ENCODE measurements at regions not wholly inside any gene's neighbourhood (a gene's known extent, or its start where the extent isn't known, plus 50 kb on each side); places are given as distances from the start of the nearest gene placed in this dataset.

DNA sequence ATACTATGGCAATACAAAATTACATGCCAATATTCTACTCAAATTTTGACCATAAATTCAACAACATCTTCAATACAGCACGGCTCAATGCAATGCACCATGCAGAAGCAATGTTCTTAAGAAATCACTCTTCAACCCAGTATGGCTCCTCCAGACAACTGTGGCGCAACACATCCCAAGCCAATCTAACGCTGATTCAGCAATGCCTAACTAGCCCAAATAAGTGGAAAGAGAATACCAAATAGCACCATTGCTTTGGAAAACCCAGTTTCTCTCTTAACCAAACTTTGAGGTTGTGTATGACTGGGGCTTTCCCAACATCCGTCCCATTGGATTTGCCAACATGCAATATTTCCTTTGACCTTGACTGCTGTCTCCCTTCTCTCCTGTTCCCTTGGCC lies 211.1 kb upstream of the TBX3 start:
- TF ChIP-seq POLR2A (IDR thresholded peaks at IDR 0.05) (no peak), POLR2AphosphoS5 (IDR thresholded peaks at IDR 0.05) (no peak), EP300 (IDR thresholded peaks at IDR 0.05) (no peak)
- TF ChIP-seq, protein P1, sequence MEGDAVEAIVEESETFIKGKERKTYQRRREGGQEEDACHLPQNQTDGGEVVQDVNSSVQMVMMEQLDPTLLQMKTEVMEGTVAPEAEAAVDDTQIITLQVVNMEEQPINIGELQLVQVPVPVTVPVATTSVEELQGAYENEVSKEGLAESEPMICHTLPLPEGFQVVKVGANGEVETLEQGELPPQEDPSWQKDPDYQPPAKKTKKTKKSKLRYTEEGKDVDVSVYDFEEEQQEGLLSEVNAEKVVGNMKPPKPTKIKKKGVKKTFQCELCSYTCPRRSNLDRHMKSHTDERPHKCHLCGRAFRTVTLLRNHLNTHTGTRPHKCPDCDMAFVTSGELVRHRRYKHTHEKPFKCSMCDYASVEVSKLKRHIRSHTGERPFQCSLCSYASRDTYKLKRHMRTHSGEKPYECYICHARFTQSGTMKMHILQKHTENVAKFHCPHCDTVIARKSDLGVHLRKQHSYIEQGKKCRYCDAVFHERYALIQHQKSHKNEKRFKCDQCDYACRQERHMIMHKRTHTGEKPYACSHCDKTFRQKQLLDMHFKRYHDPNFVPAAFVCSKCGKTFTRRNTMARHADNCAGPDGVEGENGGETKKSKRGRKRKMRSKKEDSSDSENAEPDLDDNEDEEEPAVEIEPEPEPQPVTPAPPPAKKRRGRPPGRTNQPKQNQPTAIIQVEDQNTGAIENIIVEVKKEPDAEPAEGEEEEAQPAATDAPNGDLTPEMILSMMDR (IDR thresholded peaks at IDR 0.05): no peak
- H3K4me1 ChIP-seq: no peaks in the 10 kb centered on the region
- 95 to 99% methylated on average over 4 of the region's 4 CpGs for WGBS, 2 donors
- no peaks in the 10 kb centered on the region for H3K36me3 ChIP-seq
- H3K27ac ChIP-seq: no peak overlapping the region
- ATAC-seq (ENCODE audit: low FRiP score in 2 of 2) (no peak), DNase-seq (no peak)
- H3K9me3 ChIP-seq: no peaks in the 10 kb centered on the region
- H3K27me3 ChIP-seq: no peaks in the 10 kb centered on the region
- no peak overlapping the region for H3K4me3 ChIP-seq

DNA sequence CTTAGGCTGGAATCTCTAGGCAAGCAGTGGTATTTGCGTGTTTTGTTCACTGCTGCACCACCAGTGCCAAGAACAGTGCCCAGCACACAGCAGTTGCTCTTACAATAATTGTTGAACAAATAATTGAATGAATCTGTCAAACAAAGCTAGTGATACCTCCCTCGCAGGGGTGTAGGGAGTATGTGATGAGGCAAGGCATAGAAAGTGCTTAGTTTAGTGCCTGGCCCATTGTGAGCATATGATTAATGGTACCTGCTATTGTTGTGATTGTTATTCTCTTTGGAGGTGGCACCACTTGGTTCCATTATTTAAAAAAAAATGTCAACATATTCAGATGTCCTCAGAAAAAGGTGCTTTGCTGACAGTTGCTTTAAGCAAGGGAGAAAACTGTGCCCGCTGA lies 210.1 kb upstream of the TBX3 start:
- 78 to 81% methylated on average over 3 of the region's 3 CpGs for WGBS, 2 donors

DNA sequence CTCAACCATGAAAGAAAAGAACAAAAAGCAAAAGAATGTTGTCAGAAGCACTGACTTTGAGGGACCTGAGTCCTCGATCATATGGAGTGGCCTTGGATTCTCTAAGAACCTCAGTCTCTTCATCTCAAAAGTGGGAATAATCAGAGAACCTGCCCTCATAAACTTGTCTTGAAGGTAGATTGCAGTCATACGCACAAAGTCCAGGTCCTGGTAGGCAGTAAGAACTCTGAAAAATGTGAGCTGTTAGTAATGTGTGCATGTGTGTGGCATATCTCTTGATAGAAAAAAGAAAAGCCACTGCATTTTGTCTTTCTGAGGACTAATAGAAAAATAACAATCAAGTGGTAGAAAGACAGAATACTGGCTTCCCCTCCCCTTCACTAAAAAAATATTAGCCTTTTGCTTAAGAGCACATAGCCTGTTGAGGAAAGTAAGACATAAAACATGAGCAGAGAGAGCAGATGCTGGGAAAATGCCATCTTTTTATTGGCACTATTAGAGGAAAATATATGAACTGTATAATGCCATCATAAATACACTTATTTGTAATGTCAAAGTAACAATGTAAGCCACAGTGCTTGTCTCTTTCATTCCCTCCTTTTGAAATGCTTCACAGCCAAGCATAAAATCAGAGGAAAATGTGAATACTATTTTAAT lies 205.1 kb upstream of the TBX3 start:
- Histone ChIP-seq H3K27me3 (no peaks in the 10 kb centered on the region), H3K36me3 (no peaks in the 10 kb centered on the region), H3K4me1 (no peaks in the 10 kb centered on the region), H3K9me3 (no peaks in the 10 kb centered on the region), H3K27ac (no peak overlapping the region), H3K4me3 (no peak overlapping the region)
- WGBS, 2 donors: 84 to 93% methylated on average over 2 of the region's 2 CpGs
- DNase-seq (no peak), ATAC-seq (ENCODE audit: low FRiP score in 2 of 2) (no peak)
- TF ChIP-seq POLR2A (IDR thresholded peaks at IDR 0.05): no peak
- no peak for TF ChIP-seq POLR2AphosphoS5 (IDR thresholded peaks at IDR 0.05)
- TF ChIP-seq EP300 (IDR thresholded peaks at IDR 0.05): no peak
- TF ChIP-seq, protein P1 (IDR thresholded peaks at IDR 0.05): no peak

More for the DNA sequence above, 210.1 kb upstream of the TBX3 start:
- Histone ChIP-seq H3K4me3 (no peak overlapping the region), H3K4me1 (no peaks in the 10 kb centered on the region), H3K27ac (no peak overlapping the region), H3K9me3 (no peaks in the 10 kb centered on the region), H3K36me3 (no peaks in the 10 kb centered on the region), H3K27me3 (no peaks in the 10 kb centered on the region)
- TF ChIP-seq POLR2A (IDR thresholded peaks at IDR 0.05) (no peak), EP300 (IDR thresholded peaks at IDR 0.05) (no peak), POLR2AphosphoS5 (IDR thresholded peaks at IDR 0.05) (no peak)
- TF ChIP-seq, protein P1 (IDR thresholded peaks at IDR 0.05): no peak
- no peak for DNase-seq
- ATAC-seq (ENCODE audit: low FRiP score in 2 of 2): no peak

DNA sequence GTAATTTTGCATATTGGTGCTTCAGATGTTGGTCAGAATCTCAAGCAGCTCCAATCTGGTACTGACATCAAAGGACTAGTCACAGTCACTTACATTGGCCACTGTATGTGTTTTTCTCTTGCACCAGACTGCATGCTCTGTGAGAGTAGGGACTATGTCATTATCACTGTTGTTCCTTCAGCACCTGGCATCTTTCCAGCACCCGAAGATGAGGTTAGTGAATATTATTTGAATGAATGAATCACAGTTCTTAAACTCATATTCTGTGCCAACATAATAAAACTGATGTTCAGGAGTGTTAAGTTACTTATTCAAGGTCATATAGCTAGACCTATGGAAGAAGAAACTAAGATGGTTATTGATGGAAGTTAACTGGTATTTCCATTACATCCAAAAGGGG lies 204.5 kb upstream of the TBX3 start:
- ATAC-seq (ENCODE audit: low FRiP score in 2 of 2): no peak
- Histone ChIP-seq H3K9me3 (no peaks in the 10 kb centered on the region), H3K27ac (no peak overlapping the region), H3K4me1 (no peaks in the 10 kb centered on the region), H3K4me3 (no peak overlapping the region), H3K27me3 (no peaks in the 10 kb centered on the region), H3K36me3 (no peaks in the 10 kb centered on the region)
- 29 to 38% methylated on average over 1 of the region's 1 CpG for WGBS, 2 donors
- TF ChIP-seq EP300 (IDR thresholded peaks at IDR 0.05): no peak
- no peak for TF ChIP-seq POLR2A (IDR thresholded peaks at IDR 0.05)
- TF ChIP-seq POLR2AphosphoS5 (IDR thresholded peaks at IDR 0.05): no peak
- TF ChIP-seq, protein P1 (IDR thresholded peaks at IDR 0.05): no peak
- DNase-seq: no peak

DNA sequence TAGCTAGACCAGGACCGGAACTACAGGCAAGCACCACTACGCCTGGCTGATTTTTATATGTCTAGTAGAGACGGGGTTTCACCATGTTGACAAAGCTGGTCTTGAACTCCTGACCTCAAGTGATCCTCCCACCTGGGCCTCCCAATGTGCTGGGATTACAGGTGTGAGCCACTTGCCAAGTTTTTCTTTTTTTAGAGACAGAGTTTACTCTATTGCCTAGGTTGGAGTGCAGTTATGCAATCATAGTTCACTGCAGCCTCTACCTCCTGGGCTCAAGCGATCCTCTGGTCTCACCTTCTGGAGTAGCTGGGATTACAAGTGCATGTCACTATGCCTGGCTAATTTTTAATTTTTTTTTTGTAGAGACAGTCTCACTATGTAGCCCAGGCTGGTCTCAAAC lies 201.5 kb upstream of the TBX3 start:
- 88 to 91% methylated on average over 4 of the region's 4 CpGs for WGBS, 2 donors
- H3K4me3 ChIP-seq: no peak overlapping the region
- TF ChIP-seq POLR2AphosphoS5 (IDR thresholded peaks at IDR 0.05) (no peak), EP300 (IDR thresholded peaks at IDR 0.05) (no peak), POLR2A (IDR thresholded peaks at IDR 0.05) (no peak)
- TF ChIP-seq, protein P1 (IDR thresholded peaks at IDR 0.05): no peak

More for the DNA sequence above, 201.5 kb upstream of the TBX3 start:
- Histone ChIP-seq H3K27ac (no peak overlapping the region), H3K27me3 (no peaks in the 10 kb centered on the region), H3K36me3 (no peaks in the 10 kb centered on the region), H3K9me3 (no peaks in the 10 kb centered on the region), H3K4me1 (no peaks in the 10 kb centered on the region)
- no peak for ATAC-seq (ENCODE audit: low FRiP score in 2 of 2)
- DNase-seq: no peak

Measured in upper lobe of left lung (tissue), 6 donors.